GM23338 (cell line): ENCODE measurements at regions not wholly inside any gene's neighbourhood (a gene's known extent, or its start where the extent isn't known, plus 50 kb on each side); places are given as distances from the start of the nearest gene placed in this dataset.

Experiments used
- ATAC-seq: fragments of 200-7000 bp; cut with Tn5 transposase; 3 replicates; pipeline ENCODE4 v1.9.1; 2020
- DNase-seq: peaks from one replicate; pipeline ENCODE4 v3.0.0-alpha.2; 2015; ENCODE audit warnings: low spot score
- H2AFZ ChIP-seq: fragments of 200-600 bp; sonication (generic); 2 replicates; pipeline ENCODE4 v1.8.0; 2016; ENCODE audit warnings: antibody characterized with exemption, mild to moderate bottlenecking, moderate library complexity
- H3F3A ChIP-seq: fragments of 200-600 bp; sonication (generic); replicated peaks from 2 replicates; pipeline ENCODE4 v1.8.0; 2017; ENCODE audit warnings: antibody characterized with exemption, mixed run types, low read depth
- H3K27ac ChIP-seq: fragments of 200-600 bp; sonication (generic); 2 replicates; pipeline ENCODE4 v1.6.1; 2016; ENCODE audit warnings: low read depth
- H3K27me3 ChIP-seq: fragments of 200-600 bp; sonication (generic); 2 replicates; pipeline ENCODE4 v1.8.0; 2016; ENCODE audit warnings: mild to moderate bottlenecking, mixed run types, moderate library complexity; ENCODE audit not compliant: insufficient read depth
- H3K36me3 ChIP-seq: fragments of 200-600 bp; sonication (generic); 2 replicates; pipeline ENCODE4 v1.8.0; 2016; ENCODE audit warnings: mild to moderate bottlenecking; ENCODE audit not compliant: insufficient read depth
- H3K4me1 ChIP-seq: fragments of 200-600 bp; sonication (generic); 2 replicates; pipeline ENCODE4 v1.8.0; 2016; ENCODE audit warnings: mild to moderate bottlenecking, moderate library complexity; ENCODE audit not compliant: insufficient read depth
- H3K4me2 ChIP-seq: fragments of 200-600 bp; sonication (generic); 2 replicates; pipeline ENCODE4 v1.7.1; 2017; ENCODE audit warnings: mixed run types
- H3K4me3 ChIP-seq: fragments of 200-600 bp; sonication (generic); 2 replicates; pipeline ENCODE4 v1.6.1; 2016; ENCODE audit warnings: mixed run types
- H3K79me2 ChIP-seq: fragments of 200-600 bp; sonication (generic); replicated peaks from 2 replicates; pipeline ENCODE4 v1.8.0; 2017; ENCODE audit warnings: mild to moderate bottlenecking; ENCODE audit not compliant: insufficient read depth
- H3K9me2 ChIP-seq: fragments of 200-600 bp; sonication (generic); 2 replicates; pipeline ENCODE4 v1.8.0; 2017; ENCODE audit not compliant: insufficient read depth
- H4K20me1 ChIP-seq: fragments of 200-600 bp; sonication (generic); replicated peaks from 2 replicates; pipeline ENCODE4 v1.8.0; 2017; ENCODE audit warnings: mild to moderate bottlenecking; ENCODE audit not compliant: insufficient read depth
- H3K27ac Mint-ChIP-seq: 2 replicates; pipeline ENCODE4 v1.8.0; 2020; ENCODE audit warnings: inconsistent platforms, mild to moderate bottlenecking, moderate library complexity, mixed read lengths
- H3K27me3 Mint-ChIP-seq: 3 replicates; pipeline ENCODE4 v1.8.0; 2022; ENCODE audit warnings: low read depth, mild to moderate bottlenecking, moderate library complexity, mixed read lengths, inconsistent platforms; ENCODE audit not compliant: insufficient read depth, poor library complexity
- H3K36me3 Mint-ChIP-seq: 3 replicates; pipeline ENCODE4 v1.8.0; 2021; ENCODE audit warnings: low read depth, mild to moderate bottlenecking, inconsistent platforms, moderate library complexity, mixed read lengths
- H3K4me1 Mint-ChIP-seq: 3 replicates; pipeline ENCODE4 v1.8.0; 2020; ENCODE audit warnings: mild to moderate bottlenecking, inconsistent platforms, mixed read lengths
- H3K4me3 Mint-ChIP-seq: 3 replicates; pipeline ENCODE4 v1.8.0; 2021; ENCODE audit warnings: moderate library complexity, mild to moderate bottlenecking, inconsistent platforms, mixed read lengths
- H3K9me3 Mint-ChIP-seq: 3 replicates; pipeline ENCODE4 v1.8.0; 2020; ENCODE audit warnings: moderate library complexity, mild to moderate bottlenecking, inconsistent platforms, mixed read lengths
- CREB1 ChIP-seq: fragments of 250-450 bp; sonication (Bioruptor Pico); IDR thresholded peaks from 2 replicates; pipeline ENCODE4 v1.5.0; 2020; ENCODE audit warnings: low read depth, mild to moderate bottlenecking, moderate library complexity
- ETS1 ChIP-seq: IDR thresholded peaks from 2 replicates; pipeline ENCODE4 v1.6.1; 2016; ENCODE audit warnings: antibody characterized with exemption
- NANOG ChIP-seq: IDR thresholded peaks from 2 replicates; pipeline ENCODE4 v1.6.1; 2016; ENCODE audit warnings: antibody characterized with exemption, borderline replicate concordance
- POLR2AphosphoS5 ChIP-seq: IDR thresholded peaks from 2 replicates; pipeline ENCODE4 v1.6.1; 2016; ENCODE audit warnings: antibody characterized with exemption, low read depth
- ZNF331 ChIP-seq: fragments of 250-450 bp; sonication (Bioruptor Pico); IDR thresholded peaks from 2 replicates; pipeline ENCODE4 v1.5.0; 2020; ENCODE audit warnings: low read depth, mild to moderate bottlenecking, moderate library complexity
- ZNF462 ChIP-seq: fragments of 250-450 bp; sonication (Bioruptor Pico); IDR thresholded peaks from 2 replicates; pipeline ENCODE4 v1.5.0; 2020; ENCODE audit warnings: mild to moderate bottlenecking, moderate library complexity

- H3K4me3 ChIP-seq = no peak overlapping the region
- no peaks in the 10 kb centered on the region for H3F3A ChIP-seq
- H3K4me1 ChIP-seq = no peaks in the 10 kb centered on the region
- H3K27ac ChIP-seq = no peak overlapping the region
- H3K4me2 ChIP-seq = no peak overlapping the region
- H3K4me1 Mint-ChIP-seq = no peaks in the 10 kb centered on the region
- no peaks in the 10 kb centered on the region for H3K27me3 Mint-ChIP-seq
- no peaks in the 10 kb centered on the region for H3K9me2 ChIP-seq
- H2AFZ ChIP-seq = no peak overlapping the region
- H3K27ac Mint-ChIP-seq = no peak overlapping the region
- DNase-seq (no peak), ATAC-seq (no peak)
- no peaks in the 10 kb centered on the region for H3K36me3 ChIP-seq
- TF ChIP-seq NANOG (no peak), POLR2AphosphoS5 (no peak), ETS1 (no peak)
- H3K36me3 Mint-ChIP-seq = 0 out of 3 replicates have a peak, but pooled peaks cover 3% of the 10 kb centered on the region
- H4K20me1 ChIP-seq = no peaks in the 10 kb centered on the region
- no peaks in the 10 kb centered on the region for H3K27me3 ChIP-seq
- no peaks in the 10 kb centered on the region for H3K79me2 ChIP-seq
- H3K9me3 Mint-ChIP-seq = peaks cover 10% of the 10 kb centered on the region; the same call in 1 of the 3 replicates
- H3K4me3 Mint-ChIP-seq = no peak overlapping the region
Measured at GRCh38 chr1:105891308-105891707, 1165.2 kb upstream of the PRMT6 start.

- H3K4me1 ChIP-seq = no peaks in the 10 kb centered on the region
- H3K4me3 Mint-ChIP-seq = no peak overlapping the region
- no peak overlapping the region for H3K27ac ChIP-seq
- ATAC-seq = no peak
- peaks cover 12% of the 10 kb centered on the region for H3K36me3 Mint-ChIP-seq
- H3K27me3 Mint-ChIP-seq = no peaks in the 10 kb centered on the region
- H3K36me3 ChIP-seq = no peaks in the 10 kb centered on the region
- no peak overlapping the region for H2AFZ ChIP-seq
- no peaks in the 10 kb centered on the region for H3F3A ChIP-seq
- no peak for DNase-seq
- no peaks in the 10 kb centered on the region for H3K79me2 ChIP-seq
- no peak for TF ChIP-seq CREB1 (CRISPR knock-in tag)
- TF ChIP-seq ZNF462 = no peak
- no peak for TF ChIP-seq ZNF331 (CRISPR knock-in tag)
- H3K9me2 ChIP-seq = no peaks in the 10 kb centered on the region
- H3K4me3 ChIP-seq = no peak overlapping the region
- H3K4me1 Mint-ChIP-seq = no peaks in the 10 kb centered on the region
- H3K9me3 Mint-ChIP-seq = peaks cover 21% of the 10 kb centered on the region
- H3K27me3 ChIP-seq = no peaks in the 10 kb centered on the region
- no peak overlapping the region for H3K27ac Mint-ChIP-seq
- H3K4me2 ChIP-seq = no peak overlapping the region
- H4K20me1 ChIP-seq = no peaks in the 10 kb centered on the region
Measured at GRCh38 chr1:105894006-105894405, 1162.5 kb upstream of the PRMT6 start.
